Fibroblast of skin of left biceps (primary cell): ENCODE measurements at regions not wholly inside any gene's neighbourhood (a gene's known extent, or its start where the extent isn't known, plus 50 kb on each side); places are given as distances from the start of the nearest gene placed in this dataset.

ENCODE experiments used
- DNase-seq, 2 experiments: peaks; one replicate each; pipeline ENCODE4 v3.0.0-alpha.2; 2013; ENCODE audit warnings: low read depth in 2 of 2

- no peak for DNase-seq
These were observed 209.3 kb upstream of the MYT1L start for GRCh38 chr2:2540406-2540805.

- no peak for DNase-seq
These were observed 205.5 kb upstream of the MYT1L start for GRCh38 chr2:2536416-2537056.

GRCh38 chr2:2530334-2530733 lies 199.3 kb upstream of the MYT1L start:
- no peak for DNase-seq

- no peak for DNase-seq
These were observed 197.8 kb upstream of the MYT1L start for GRCh38 chr2:2528846-2529245.

GRCh38 chr2:2527148-2527547 lies 196.1 kb upstream of the MYT1L start:
- no peak for DNase-seq

- DNase-seq = no peak
These were observed 193.4 kb upstream of the MYT1L start for GRCh38 chr2:2524348-2524941.

GRCh38 chr2:2523461-2524347 lies 192.6 kb upstream of the MYT1L start:
- DNase-seq = no peak

GRCh38 chr2:2520401-2520811 lies 189.3 kb upstream of the MYT1L start:
- no peak for DNase-seq

- no peak for DNase-seq
These were observed 188.3 kb upstream of the MYT1L start for GRCh38 chr2:2519381-2519780.

- DNase-seq = no peak
These were observed 186.3 kb upstream of the MYT1L start for GRCh38 chr2:2517399-2517798.

GRCh38 chr2:2516386-2516785 lies 185.3 kb upstream of the MYT1L start:
- no peak for DNase-seq

- no peak for DNase-seq
These were observed 181.9 kb upstream of the MYT1L start for GRCh38 chr2:2512931-2513330.

GRCh38 chr2:2507417-2507997 lies 176.4 kb upstream of the MYT1L start:
- no peak for DNase-seq

- DNase-seq = no peak
These were observed 175.5 kb upstream of the MYT1L start for GRCh38 chr2:2506536-2506935.

- no peak for DNase-seq
These were observed 174.5 kb upstream of the MYT1L start for GRCh38 chr2:2505604-2506003.

GRCh38 chr2:2503864-2504418 lies 172.9 kb upstream of the MYT1L start:
- no peak for DNase-seq

- DNase-seq = no peak
These were observed 171.1 kb upstream of the MYT1L start for GRCh38 chr2:2502201-2502549.

- DNase-seq = no peak
These were observed 170.6 kb upstream of the MYT1L start for GRCh38 chr2:2501454-2502200.

GRCh38 chr2:2495606-2496005 lies 164.5 kb upstream of the MYT1L start:
- DNase-seq = no peak

- DNase-seq = no peak
These were observed 162.4 kb upstream of the MYT1L start for GRCh38 chr2:2493496-2493895.

GRCh38 chr2:2492800-2493199 lies 161.7 kb upstream of the MYT1L start:
- no peak for DNase-seq

- DNase-seq = no peak
These were observed 160.9 kb upstream of the MYT1L start for GRCh38 chr2:2491964-2492363.
